ENCODE measurements at regions not wholly inside any gene's neighbourhood (a gene's known extent, or its start where the extent isn't known, plus 50 kb on each side); places are given as distances from the start of the nearest gene placed in this dataset.

- no peak for TF ChIP-seq GATA3 (IDR thresholded peaks at IDR 0.05; ENCODE audit: low read depth, low read length)
- no peak for TF ChIP-seq GATA2 (IDR thresholded peaks at IDR 0.05; ENCODE audit: low read depth, low read length)
Measured at GRCh38 chr13:58852076-58852475, 1220.5 kb downstream of the PCDH17 start.

GRCh38 chr13:58855283-58855682 is 1223.7 kb downstream of the PCDH17 start:
- TF ChIP-seq GATA3 (IDR thresholded peaks at IDR 0.05; ENCODE audit: low read depth, low read length) = no peak
- TF ChIP-seq GATA2 (IDR thresholded peaks at IDR 0.05; ENCODE audit: low read depth, low read length) = no peak

- TF ChIP-seq GATA2 (IDR thresholded peaks at IDR 0.05; ENCODE audit: low read depth, low read length) (no peak), GATA3 (IDR thresholded peaks at IDR 0.05; ENCODE audit: low read depth, low read length) (no peak)
Measured at GRCh38 chr13:58858870-58859371, 1227.4 kb downstream of the PCDH17 start.

- no peak for TF ChIP-seq GATA3 (IDR thresholded peaks at IDR 0.05; ENCODE audit: low read depth, low read length)
- TF ChIP-seq GATA2 (IDR thresholded peaks at IDR 0.05; ENCODE audit: low read depth, low read length) = no peak
Measured at GRCh38 chr13:58865286-58865685, 1233.7 kb downstream of the PCDH17 start.

- no peak for TF ChIP-seq GATA2 (IDR thresholded peaks at IDR 0.05; ENCODE audit: low read depth, low read length)
- TF ChIP-seq GATA3 (IDR thresholded peaks at IDR 0.05; ENCODE audit: low read depth, low read length) = no peak
Measured at GRCh38 chr13:58869566-58869965, 1238.0 kb downstream of the PCDH17 start.

GRCh38 chr13:58876473-58876872 is 1244.9 kb downstream of the PCDH17 start:
- TF ChIP-seq GATA2 (IDR thresholded peaks at IDR 0.05; ENCODE audit: low read depth, low read length) (no peak), GATA3 (IDR thresholded peaks at IDR 0.05; ENCODE audit: low read depth, low read length) (no peak)

- no peak for TF ChIP-seq GATA2 (IDR thresholded peaks at IDR 0.05; ENCODE audit: low read depth, low read length)
- TF ChIP-seq GATA3 (IDR thresholded peaks at IDR 0.05; ENCODE audit: low read depth, low read length) = no peak
Measured at GRCh38 chr13:58879114-58879513, 1247.6 kb downstream of the PCDH17 start.

- no peak for TF ChIP-seq GATA2 (IDR thresholded peaks at IDR 0.05; ENCODE audit: low read depth, low read length)
- no peak for TF ChIP-seq GATA3 (IDR thresholded peaks at IDR 0.05; ENCODE audit: low read depth, low read length)
Measured at GRCh38 chr13:58882516-58882915, 1251.0 kb downstream of the PCDH17 start.

- TF ChIP-seq GATA3 (IDR thresholded peaks at IDR 0.05; ENCODE audit: low read depth, low read length) (no peak), GATA2 (IDR thresholded peaks at IDR 0.05; ENCODE audit: low read depth, low read length) (no peak)
Measured at GRCh38 chr13:58883405-58883804, 1251.9 kb downstream of the PCDH17 start.

- TF ChIP-seq GATA3 (IDR thresholded peaks at IDR 0.05; ENCODE audit: low read depth, low read length) (no peak), GATA2 (IDR thresholded peaks at IDR 0.05; ENCODE audit: low read depth, low read length) (no peak)
Measured at GRCh38 chr13:58884353-58885209, 1253.0 kb downstream of the PCDH17 start.

- TF ChIP-seq GATA3 (IDR thresholded peaks at IDR 0.05; ENCODE audit: low read depth, low read length) (no peak), GATA2 (IDR thresholded peaks at IDR 0.05; ENCODE audit: low read depth, low read length) (no peak)
Measured at GRCh38 chr13:58889474-58889873, 1257.9 kb downstream of the PCDH17 start.

GRCh38 chr13:58893396-58893795 is 1261.9 kb downstream of the PCDH17 start:
- TF ChIP-seq GATA2 (IDR thresholded peaks at IDR 0.05; ENCODE audit: low read depth, low read length) (no peak), GATA3 (IDR thresholded peaks at IDR 0.05; ENCODE audit: low read depth, low read length) (no peak)

GRCh38 chr13:58906329-58907007 is 1257.3 kb downstream of the DIAPH3 start:
- TF ChIP-seq GATA2 (IDR thresholded peaks at IDR 0.05; ENCODE audit: low read depth, low read length) (no peak), GATA3 (IDR thresholded peaks at IDR 0.05; ENCODE audit: low read depth, low read length) (no peak)

GRCh38 chr13:58907347-58907746 is 1256.4 kb downstream of the DIAPH3 start:
- TF ChIP-seq GATA3 (IDR thresholded peaks at IDR 0.05; ENCODE audit: low read depth, low read length) = no peak
- TF ChIP-seq GATA2 (IDR thresholded peaks at IDR 0.05; ENCODE audit: low read depth, low read length) = no peak

All from SH-SY5Y (cell line).